GM23248 (cell line): ENCODE measurements at regions not wholly inside any gene's neighbourhood (a gene's known extent, or its start where the extent isn't known, plus 50 kb on each side); places are given as distances from the start of the nearest gene placed in this dataset.

ENCODE experiments used
- DNase-seq: peaks from one replicate; pipeline ENCODE4 v3.0.0-alpha.2; 2015
- H2AFZ ChIP-seq: fragments of 200-600 bp; sonication (generic); 2 replicates; pipeline ENCODE4 v1.6.1; 2016; ENCODE audit warnings: antibody characterized with exemption
- H3F3A ChIP-seq: fragments of 200-600 bp; sonication (generic); 2 replicates; pipeline ENCODE4 v1.6.1; 2016; ENCODE audit warnings: mild to moderate bottlenecking, antibody characterized with exemption, mixed run types; ENCODE audit not compliant: insufficient read depth
- H3K27ac ChIP-seq: fragments of 200-600 bp; sonication (generic); 2 replicates; pipeline ENCODE4 v1.5.1; 2016; ENCODE audit warnings: mild to moderate bottlenecking
- H3K27me3 ChIP-seq: fragments of 200-600 bp; sonication (generic); replicated peaks from 2 replicates; pipeline ENCODE4 v1.6.1; 2016; ENCODE audit warnings: mild to moderate bottlenecking; ENCODE audit not compliant: insufficient read depth
- H3K36me3 ChIP-seq: fragments of 200-600 bp; sonication (generic); 2 replicates; pipeline ENCODE4 v1.6.1; 2016; ENCODE audit warnings: low read depth, mild to moderate bottlenecking
- H3K4me1 ChIP-seq: fragments of 200-600 bp; sonication (generic); 2 replicates; pipeline ENCODE4 v1.6.1; 2016; ENCODE audit warnings: mild to moderate bottlenecking; ENCODE audit not compliant: insufficient read depth
- H3K4me2 ChIP-seq: fragments of 200-600 bp; sonication (generic); one replicate; pipeline ENCODE4 v1.6.1; 2016; ENCODE audit warnings: mild to moderate bottlenecking; ENCODE audit not compliant: unreplicated experiment
- H3K4me3 ChIP-seq: fragments of 200-600 bp; sonication (generic); 2 replicates; pipeline ENCODE4 v1.5.1; 2016; ENCODE audit warnings: mild to moderate bottlenecking
- H3K79me2 ChIP-seq: fragments of 200-600 bp; sonication (generic); 2 replicates; pipeline ENCODE4 v1.6.1; 2016; ENCODE audit warnings: mild to moderate bottlenecking; ENCODE audit not compliant: insufficient read depth
- H3K9ac ChIP-seq: fragments of 200-600 bp; sonication (generic); 2 replicates; pipeline ENCODE4 v1.6.1; 2016; ENCODE audit warnings: mild to moderate bottlenecking
- H3K9me2 ChIP-seq: fragments of 200-600 bp; sonication (generic); 2 replicates; pipeline ENCODE4 v1.6.1; 2016; ENCODE audit warnings: mixed run types, mild to moderate bottlenecking, moderate library complexity; ENCODE audit not compliant: insufficient read depth
- H3K9me3 ChIP-seq: fragments of 200-600 bp; sonication (generic); one replicate; pipeline ENCODE4 v1.6.1; 2017; ENCODE audit warnings: low read depth
- H4K20me1 ChIP-seq: fragments of 200-600 bp; sonication (generic); 2 replicates; pipeline ENCODE4 v1.6.0; 2016; ENCODE audit not compliant: insufficient read depth
- EZH2 ChIP-seq: fragments of 200-600 bp; sonication (generic); IDR thresholded peaks from 2 replicates; pipeline ENCODE4 v1.6.1; 2018; ENCODE audit warnings: antibody characterized with exemption, mild to moderate bottlenecking; ENCODE audit not compliant: insufficient read depth, poor library complexity, severe bottlenecking
- EZH2phosphoT487 ChIP-seq: fragments of 200-600 bp; sonication (generic); IDR thresholded peaks from 2 replicates; pipeline ENCODE4 v1.6.1; 2018; ENCODE audit warnings: antibody characterized with exemption, moderate library complexity, mild to moderate bottlenecking, low read depth; ENCODE audit not compliant: insufficient read depth
- WGBS, 2 experiments: methylation state at CpG; one replicate each; pipeline ENCODE4 v1.1.6; 2015 to 2017; ENCODE audit warnings: low lambda C conversion rate in 2 of 2, low coverage in 1 of 2; ENCODE audit errors: missing lambda C conversion rate in 2 of 2; 5-methylcytosine and 5-hydroxymethylcytosine counted together
- in situ Hi-C: fragments of 300-500 bp; cut with MboI; formaldehyde crosslinking; loops from 2 replicates; pipeline ENCODE4 v1.15.0; 2020

- Histone ChIP-seq H3K9me3 (peaks cover under 1% of the 10 kb centered on the region), H3K4me2 (no peak overlapping the region), H3K4me3 (no peak overlapping the region), H2AFZ (no peak overlapping the region), H3K9ac (no peak overlapping the region), H3K79me2 (no peaks in the 10 kb centered on the region), H3F3A (no peaks in the 10 kb centered on the region), H3K27me3 (no peaks in the 10 kb centered on the region), H3K36me3 (no peaks in the 10 kb centered on the region), H3K27ac (no peak overlapping the region), H3K4me1 (no peaks in the 10 kb centered on the region), H4K20me1 (no peaks in the 10 kb centered on the region), H3K9me2 (no peaks in the 10 kb centered on the region; the same call in 1 of the 2 replicates)
- TF ChIP-seq EZH2phosphoT487 (no peak), EZH2 (no peak)
- DNase-seq, result no peak
- 45 to 55% methylated on average over 2 of the region's 2 CpGs for whole genome bisulfite sequencing, 2 experiments
- in situ Hi-C loops, result no loop called here
Measured at GRCh38 chr6:62763125-62763912, 447.9 kb upstream of the FKBP1C start.

- H4K20me1 ChIP-seq, result no peaks in the 10 kb centered on the region
- no peak for DNase-seq
- no peak overlapping the region for H2AFZ ChIP-seq
- no peak overlapping the region for H3K4me3 ChIP-seq
- H3K36me3 ChIP-seq, result no peaks in the 10 kb centered on the region
- H3K4me1 ChIP-seq, result no peaks in the 10 kb centered on the region
- no peak overlapping the region for H3K27ac ChIP-seq
- 3 to 12% methylated on average over 1 of the region's 1 CpG for WGBS, 2 experiments
- H3K9me2 ChIP-seq, result no peaks in the 10 kb centered on the region
- TF ChIP-seq EZH2 (no peak), EZH2phosphoT487 (no peak)
- H3K4me2 ChIP-seq, result no peak overlapping the region
- H3K9ac ChIP-seq, result no peak overlapping the region
- no peaks in the 10 kb centered on the region for H3K27me3 ChIP-seq
- no peaks in the 10 kb centered on the region for H3K9me3 ChIP-seq
- H3F3A ChIP-seq, result no peaks in the 10 kb centered on the region
- no peaks in the 10 kb centered on the region for H3K79me2 ChIP-seq
- in situ Hi-C loops, result no loop called here
Measured at GRCh38 chr6:62746968-62747367, 460.9 kb upstream of the KHDRBS2 start.

GRCh38 chr6:62746161-62746560, 460.1 kb upstream of the KHDRBS2 start:
- Histone ChIP-seq H3K36me3 (no peaks in the 10 kb centered on the region), H3K27ac (no peak overlapping the region), H3K4me3 (no peak overlapping the region), H3K9me2 (no peaks in the 10 kb centered on the region), H3K9ac (no peak overlapping the region), H4K20me1 (no peaks in the 10 kb centered on the region), H3K79me2 (no peaks in the 10 kb centered on the region), H3F3A (no peaks in the 10 kb centered on the region), H3K4me1 (no peaks in the 10 kb centered on the region), H3K9me3 (no peaks in the 10 kb centered on the region), H3K27me3 (no peaks in the 10 kb centered on the region), H3K4me2 (no peak overlapping the region), H2AFZ (no peak overlapping the region)
- TF ChIP-seq EZH2, result no peak
- no peak for TF ChIP-seq EZH2phosphoT487
- no peak for DNase-seq
- in situ Hi-C loops, result no loop called here

GRCh38 chr6:62740596-62740995, 454.6 kb upstream of the KHDRBS2 start:
- no peaks in the 10 kb centered on the region for H3K9me3 ChIP-seq
- no peak overlapping the region for H3K9ac ChIP-seq
- no peak overlapping the region for H3K4me3 ChIP-seq
- H3K27me3 ChIP-seq, result no peaks in the 10 kb centered on the region
- H3K4me2 ChIP-seq, result no peak overlapping the region
- H4K20me1 ChIP-seq, result no peaks in the 10 kb centered on the region
- H3K9me2 ChIP-seq, result no peaks in the 10 kb centered on the region
- H3K4me1 ChIP-seq, result no peaks in the 10 kb centered on the region
- in situ Hi-C loops, result no loop called here
- no peaks in the 10 kb centered on the region for H3F3A ChIP-seq
- no peaks in the 10 kb centered on the region for H3K79me2 ChIP-seq
- no peak for DNase-seq
- 16 to 46% methylated on average over 3 to 5 of the region's 5 CpGs for WGBS, 2 experiments
- no peak for TF ChIP-seq EZH2
- no peak for TF ChIP-seq EZH2phosphoT487
- no peak overlapping the region for H2AFZ ChIP-seq
- H3K36me3 ChIP-seq, result no peaks in the 10 kb centered on the region
- H3K27ac ChIP-seq, result no peak overlapping the region
